ENCODE measurements at regions not wholly inside any gene's neighbourhood (a gene's known extent, or its start where the extent isn't known, plus 50 kb on each side); places are given as distances from the start of the nearest gene placed in this dataset.

GRCh38 chr6:98724537-98724936 is 109.8 kb upstream of the POU3F2 start:
- peak; percentile 4 for DNase-seq (ENCODE audit: low spot score)

- no peak for DNase-seq (ENCODE audit: low spot score)
Measured at GRCh38 chr6:98747273-98747672, 87.1 kb upstream of the POU3F2 start.

GRCh38 chr6:98747960-98748359 is 86.4 kb upstream of the POU3F2 start:
- no peak for DNase-seq (ENCODE audit: low spot score)

- no peak for DNase-seq (ENCODE audit: low spot score)
Measured at GRCh38 chr6:98759459-98759858, 74.9 kb upstream of the POU3F2 start.

- DNase-seq (ENCODE audit: low spot score), result no peak
Measured at GRCh38 chr6:98764373-98764911, 69.9 kb upstream of the POU3F2 start.

GRCh38 chr6:98769546-98769945 is 64.8 kb upstream of the POU3F2 start:
- peak; percentile 55 for DNase-seq (ENCODE audit: low spot score)

- DNase-seq (ENCODE audit: low spot score), result no peak
Measured at GRCh38 chr6:98775205-98775604, 59.2 kb upstream of the POU3F2 start.

GRCh38 chr6:98777762-98778161 is 56.6 kb upstream of the POU3F2 start:
- no peak for DNase-seq (ENCODE audit: low spot score)

GRCh38 chr6:98779618-98780017 is 54.8 kb upstream of the POU3F2 start:
- peak; percentile 39 for DNase-seq (ENCODE audit: low spot score)

- no peak for DNase-seq (ENCODE audit: low spot score)
Measured at GRCh38 chr6:98782772-98783171, 51.6 kb upstream of the POU3F2 start.

GRCh38 chr6:98783578-98783977 is 50.8 kb upstream of the POU3F2 start:
- DNase-seq (ENCODE audit: low spot score), result no peak

Data from kidney tubule cell (primary cell).